ENCODE measurements at regions not wholly inside any gene's neighbourhood (a gene's known extent, or its start where the extent isn't known, plus 50 kb on each side); places are given as distances from the start of the nearest gene placed in this dataset.

DNA sequence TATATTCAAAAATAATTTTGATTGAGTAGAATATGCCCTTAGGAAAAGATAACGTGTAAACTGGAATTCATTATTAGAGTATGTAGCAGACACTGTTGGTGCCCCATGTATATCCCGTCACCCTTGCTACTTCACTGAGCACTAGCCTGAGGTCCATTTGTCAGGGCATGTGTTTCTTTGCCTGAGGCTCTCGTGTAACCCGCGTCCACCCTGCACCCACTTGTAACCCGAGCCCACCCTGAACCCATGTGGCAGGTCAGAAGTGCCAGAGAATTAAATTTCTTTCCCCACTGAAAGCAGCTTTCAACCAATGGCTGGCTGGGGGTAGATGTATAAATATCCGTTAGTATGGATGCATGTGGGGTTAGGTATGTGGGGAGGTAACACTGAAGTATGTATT is 474.2 kb upstream of the ZNF385D start:
- H3K36me3 ChIP-seq (ENCODE audit: control insufficient read depth in 2 of 2, insufficient read depth in 2 of 2, low read length in 2 of 2) = no peaks in the 10 kb centered on the region
- no peak overlapping the region for H3K27ac ChIP-seq (ENCODE audit: low read depth in 2 of 2, low read length in 2 of 2)
- no peak overlapping the region for H3K9ac ChIP-seq (ENCODE audit: low read depth in 1 of 2, low read length in 2 of 2)
- no peaks in the 10 kb centered on the region for H3K27me3 ChIP-seq (ENCODE audit: control insufficient read depth in 2 of 2, insufficient read depth in 2 of 2, low read length in 2 of 2)
- H3K9me3 ChIP-seq (ENCODE audit: control insufficient read depth in 2 of 2, low read length in 2 of 2) = no peaks in the 10 kb centered on the region
- H3K4me3 ChIP-seq (ENCODE audit: low read length in 2 of 2) = no peak overlapping the region
- H3K4me1 ChIP-seq (ENCODE audit: control insufficient read depth in 2 of 2, insufficient read depth in 2 of 2, low read length in 2 of 2) = no peaks in the 10 kb centered on the region

DNA sequence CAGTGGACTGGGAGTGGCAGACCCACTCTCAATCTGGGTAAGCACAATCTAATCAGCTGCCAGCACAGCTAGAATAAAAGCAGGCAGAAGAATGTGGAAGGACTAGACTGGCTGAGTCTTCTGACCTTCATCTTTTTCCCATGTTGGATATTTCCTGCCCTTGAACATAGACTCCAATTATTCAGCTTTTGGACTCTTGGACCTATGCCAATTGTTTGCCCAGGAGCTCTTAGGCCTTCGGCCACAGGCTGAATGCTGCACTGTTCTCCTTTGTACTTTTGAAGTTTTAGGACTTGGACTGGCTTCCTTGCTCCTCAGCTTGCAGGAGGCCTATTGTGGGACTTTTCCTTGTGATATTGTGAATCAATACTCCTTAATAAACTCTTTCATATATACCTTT is 477.7 kb upstream of the ZNF385D start:
- Histone ChIP-seq H3K4me3 (ENCODE audit: low read length in 2 of 2) (no peak overlapping the region), H3K9me3 (ENCODE audit: control insufficient read depth in 2 of 2, low read length in 2 of 2) (no peaks in the 10 kb centered on the region), H3K27me3 (ENCODE audit: control insufficient read depth in 2 of 2, insufficient read depth in 2 of 2, low read length in 2 of 2) (no peaks in the 10 kb centered on the region), H3K4me1 (ENCODE audit: control insufficient read depth in 2 of 2, insufficient read depth in 2 of 2, low read length in 2 of 2) (no peaks in the 10 kb centered on the region), H3K9ac (ENCODE audit: low read depth in 1 of 2, low read length in 2 of 2) (no peak overlapping the region), H3K36me3 (ENCODE audit: control insufficient read depth in 2 of 2, insufficient read depth in 2 of 2, low read length in 2 of 2) (no peaks in the 10 kb centered on the region), H3K27ac (ENCODE audit: low read depth in 2 of 2, low read length in 2 of 2) (no peak overlapping the region)

DNA sequence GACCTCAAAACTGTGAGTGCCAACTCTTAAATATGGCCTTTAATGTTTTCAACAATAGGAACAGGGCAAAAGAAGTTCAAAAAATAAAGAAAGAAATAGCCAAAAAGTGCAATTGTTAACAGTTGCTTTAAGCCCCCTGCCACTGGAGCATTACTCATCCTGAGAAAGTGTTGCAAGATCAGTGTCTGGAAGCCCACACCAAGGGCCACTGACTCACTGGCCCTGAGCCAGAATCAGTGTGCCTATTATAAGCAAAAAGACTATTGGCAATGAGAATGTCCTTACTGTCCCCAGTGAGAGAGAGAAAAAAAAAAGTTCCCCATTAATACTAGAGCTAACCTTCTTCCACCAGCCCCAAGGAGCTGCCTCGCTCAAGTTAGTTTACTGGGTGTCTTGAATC is 480.1 kb upstream of the ZNF385D start:
- H3K4me3 ChIP-seq (ENCODE audit: low read length in 2 of 2) = no peak overlapping the region
- H3K27me3 ChIP-seq (ENCODE audit: control insufficient read depth in 2 of 2, insufficient read depth in 2 of 2, low read length in 2 of 2) = no peaks in the 10 kb centered on the region
- no peak overlapping the region for H3K9ac ChIP-seq (ENCODE audit: low read depth in 1 of 2, low read length in 2 of 2)
- H3K4me1 ChIP-seq (ENCODE audit: control insufficient read depth in 2 of 2, insufficient read depth in 2 of 2, low read length in 2 of 2) = no peaks in the 10 kb centered on the region
- H3K27ac ChIP-seq (ENCODE audit: low read depth in 2 of 2, low read length in 2 of 2) = no peak overlapping the region
- H3K9me3 ChIP-seq (ENCODE audit: control insufficient read depth in 2 of 2, low read length in 2 of 2) = no peaks in the 10 kb centered on the region
- no peaks in the 10 kb centered on the region for H3K36me3 ChIP-seq (ENCODE audit: control insufficient read depth in 2 of 2, insufficient read depth in 2 of 2, low read length in 2 of 2)

DNA sequence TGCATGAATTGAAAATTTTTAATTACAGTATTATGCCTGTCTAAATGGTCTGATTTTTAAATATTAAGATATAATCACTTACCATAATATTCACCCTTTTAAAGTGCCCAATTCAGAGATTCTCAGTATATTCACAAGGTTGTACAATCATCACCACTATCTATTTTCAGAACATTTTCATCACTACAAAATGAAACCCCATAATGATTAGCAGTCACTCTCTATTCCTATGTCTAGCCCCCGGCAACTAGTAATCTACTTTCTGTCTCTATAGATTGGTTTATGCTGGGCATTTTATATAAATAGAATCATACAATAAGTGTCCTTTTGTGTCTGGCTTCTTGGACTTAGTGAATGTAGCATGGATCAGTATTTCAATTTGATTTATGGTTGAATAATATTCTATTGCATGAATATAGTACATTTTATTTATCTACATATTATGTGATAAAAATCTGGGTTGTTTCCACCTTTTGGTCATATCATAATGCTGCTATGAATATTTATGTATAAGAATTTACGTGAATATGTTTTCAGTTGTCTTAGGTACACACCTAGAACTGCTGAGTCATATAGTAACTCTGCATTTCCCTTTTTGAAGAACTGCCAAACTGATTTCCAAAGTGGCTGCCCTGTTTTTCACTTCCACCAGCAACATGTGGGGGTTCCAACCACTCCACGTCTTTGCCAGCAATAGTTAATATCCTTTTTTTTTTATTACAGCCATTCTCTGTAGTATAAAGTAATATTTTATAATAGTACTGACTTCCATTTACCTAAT is 485.7 kb upstream of the ZNF385D start:
- Histone ChIP-seq H3K27ac (ENCODE audit: low read depth in 2 of 2, low read length in 2 of 2) (no peak overlapping the region), H3K36me3 (ENCODE audit: control insufficient read depth in 2 of 2, insufficient read depth in 2 of 2, low read length in 2 of 2) (no peaks in the 10 kb centered on the region), H3K4me1 (ENCODE audit: control insufficient read depth in 2 of 2, insufficient read depth in 2 of 2, low read length in 2 of 2) (no peaks in the 10 kb centered on the region), H3K9ac (ENCODE audit: low read depth in 1 of 2, low read length in 2 of 2) (no peak overlapping the region), H3K9me3 (ENCODE audit: control insufficient read depth in 2 of 2, low read length in 2 of 2) (no peaks in the 10 kb centered on the region), H3K4me3 (ENCODE audit: low read length in 2 of 2) (no peak overlapping the region), H3K27me3 (ENCODE audit: control insufficient read depth in 2 of 2, insufficient read depth in 2 of 2, low read length in 2 of 2) (no peaks in the 10 kb centered on the region)

DNA sequence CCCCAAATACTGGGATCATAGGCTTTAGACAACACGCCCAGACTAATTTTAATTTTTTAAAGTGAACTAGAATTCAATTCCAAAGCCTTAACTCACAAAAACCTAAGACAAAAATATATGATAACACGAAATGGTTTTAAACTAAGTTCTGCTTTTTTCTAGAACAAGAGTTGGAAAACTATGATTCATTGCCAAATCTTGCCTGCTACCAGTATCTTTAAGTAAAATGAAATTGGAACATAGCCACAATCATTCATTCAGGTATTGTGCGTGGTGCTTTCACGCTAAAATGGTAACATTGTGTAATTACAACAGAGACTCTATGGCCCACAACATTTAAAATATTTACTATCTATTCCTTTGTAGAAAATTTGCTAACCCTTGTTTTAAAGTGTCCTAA is 488.0 kb upstream of the ZNF385D start:
- H3K4me1 ChIP-seq (ENCODE audit: control insufficient read depth in 2 of 2, insufficient read depth in 2 of 2, low read length in 2 of 2) = no peaks in the 10 kb centered on the region
- no peak overlapping the region for H3K4me3 ChIP-seq (ENCODE audit: low read length in 2 of 2)
- no peak overlapping the region for H3K9ac ChIP-seq (ENCODE audit: low read depth in 1 of 2, low read length in 2 of 2)
- no peaks in the 10 kb centered on the region for H3K9me3 ChIP-seq (ENCODE audit: control insufficient read depth in 2 of 2, low read length in 2 of 2)
- no peaks in the 10 kb centered on the region for H3K27me3 ChIP-seq (ENCODE audit: control insufficient read depth in 2 of 2, insufficient read depth in 2 of 2, low read length in 2 of 2)
- no peaks in the 10 kb centered on the region for H3K36me3 ChIP-seq (ENCODE audit: control insufficient read depth in 2 of 2, insufficient read depth in 2 of 2, low read length in 2 of 2)
- H3K27ac ChIP-seq (ENCODE audit: low read depth in 2 of 2, low read length in 2 of 2) = no peak overlapping the region

DNA sequence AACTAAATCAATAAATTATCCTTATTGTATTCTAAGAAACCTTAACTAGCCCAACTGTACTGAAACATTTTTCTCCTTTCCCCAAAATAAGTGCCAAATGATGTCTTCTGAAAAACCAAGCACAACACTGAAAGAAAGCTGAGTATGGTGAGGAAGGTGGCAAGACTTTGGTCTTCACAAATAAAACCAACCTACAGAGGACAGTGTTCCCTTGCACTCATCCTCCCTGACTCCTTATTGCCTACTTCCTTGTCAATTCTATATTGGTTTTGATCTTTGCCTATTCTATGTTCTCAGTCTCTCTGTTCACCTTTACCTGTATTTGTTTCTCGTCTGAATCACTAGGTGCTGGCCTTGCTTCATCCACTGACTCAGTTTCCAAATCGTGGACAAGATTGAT is 490.1 kb upstream of the ZNF385D start:
- H3K27me3 ChIP-seq (ENCODE audit: control insufficient read depth in 2 of 2, insufficient read depth in 2 of 2, low read length in 2 of 2) = no peaks in the 10 kb centered on the region
- no peak overlapping the region for H3K9ac ChIP-seq (ENCODE audit: low read depth in 1 of 2, low read length in 2 of 2)
- no peak overlapping the region for H3K4me3 ChIP-seq (ENCODE audit: low read length in 2 of 2)
- no peaks in the 10 kb centered on the region for H3K9me3 ChIP-seq (ENCODE audit: control insufficient read depth in 2 of 2, low read length in 2 of 2)
- no peaks in the 10 kb centered on the region for H3K4me1 ChIP-seq (ENCODE audit: control insufficient read depth in 2 of 2, insufficient read depth in 2 of 2, low read length in 2 of 2)
- H3K27ac ChIP-seq (ENCODE audit: low read depth in 2 of 2, low read length in 2 of 2) = no peak overlapping the region
- H3K36me3 ChIP-seq (ENCODE audit: control insufficient read depth in 2 of 2, insufficient read depth in 2 of 2, low read length in 2 of 2) = no peaks in the 10 kb centered on the region

DNA sequence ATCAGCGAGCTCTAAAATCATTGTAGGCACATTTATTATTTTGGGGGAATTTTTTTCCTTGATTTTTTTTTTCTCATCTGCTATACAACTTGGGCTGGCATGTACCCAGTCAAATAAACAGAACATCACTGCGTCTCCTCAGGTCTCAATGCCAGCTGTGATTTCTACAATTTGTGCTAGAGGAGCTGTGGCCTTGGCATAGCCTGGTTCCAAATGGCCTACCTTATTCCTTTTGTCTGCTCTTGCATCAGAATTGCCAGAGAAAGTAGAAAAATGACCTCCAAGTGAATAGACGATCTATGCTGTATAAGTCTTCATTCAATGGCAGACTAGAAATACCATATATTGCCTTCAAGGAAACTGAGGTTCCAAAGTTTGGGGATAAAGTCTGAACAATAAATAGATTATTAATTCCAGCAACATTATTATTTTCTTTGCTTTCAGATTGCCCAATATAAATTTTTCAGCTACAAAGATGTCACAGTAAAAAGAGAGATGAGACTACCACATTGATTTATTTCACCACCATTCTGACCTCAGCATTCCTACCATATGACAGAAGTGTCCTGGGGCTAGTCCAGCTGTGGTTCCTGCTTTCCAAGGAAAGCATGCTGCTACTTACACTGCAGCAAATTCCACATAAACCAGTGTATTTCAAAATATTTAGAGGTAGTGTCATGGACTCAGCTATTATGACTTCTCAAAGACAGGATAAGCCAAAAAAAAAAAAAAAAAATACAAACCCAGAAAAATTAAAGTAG is 493.9 kb upstream of the ZNF385D start:
- Histone ChIP-seq H3K4me1 (ENCODE audit: control insufficient read depth in 2 of 2, insufficient read depth in 2 of 2, low read length in 2 of 2) (no peaks in the 10 kb centered on the region), H3K36me3 (ENCODE audit: control insufficient read depth in 2 of 2, insufficient read depth in 2 of 2, low read length in 2 of 2) (no peaks in the 10 kb centered on the region), H3K27ac (ENCODE audit: low read depth in 2 of 2, low read length in 2 of 2) (no peak overlapping the region), H3K9me3 (ENCODE audit: control insufficient read depth in 2 of 2, low read length in 2 of 2) (no peaks in the 10 kb centered on the region), H3K4me3 (ENCODE audit: low read length in 2 of 2) (no peak overlapping the region), H3K9ac (ENCODE audit: low read depth in 1 of 2, low read length in 2 of 2) (no peak overlapping the region), H3K27me3 (ENCODE audit: control insufficient read depth in 2 of 2, insufficient read depth in 2 of 2, low read length in 2 of 2) (no peaks in the 10 kb centered on the region)

DNA sequence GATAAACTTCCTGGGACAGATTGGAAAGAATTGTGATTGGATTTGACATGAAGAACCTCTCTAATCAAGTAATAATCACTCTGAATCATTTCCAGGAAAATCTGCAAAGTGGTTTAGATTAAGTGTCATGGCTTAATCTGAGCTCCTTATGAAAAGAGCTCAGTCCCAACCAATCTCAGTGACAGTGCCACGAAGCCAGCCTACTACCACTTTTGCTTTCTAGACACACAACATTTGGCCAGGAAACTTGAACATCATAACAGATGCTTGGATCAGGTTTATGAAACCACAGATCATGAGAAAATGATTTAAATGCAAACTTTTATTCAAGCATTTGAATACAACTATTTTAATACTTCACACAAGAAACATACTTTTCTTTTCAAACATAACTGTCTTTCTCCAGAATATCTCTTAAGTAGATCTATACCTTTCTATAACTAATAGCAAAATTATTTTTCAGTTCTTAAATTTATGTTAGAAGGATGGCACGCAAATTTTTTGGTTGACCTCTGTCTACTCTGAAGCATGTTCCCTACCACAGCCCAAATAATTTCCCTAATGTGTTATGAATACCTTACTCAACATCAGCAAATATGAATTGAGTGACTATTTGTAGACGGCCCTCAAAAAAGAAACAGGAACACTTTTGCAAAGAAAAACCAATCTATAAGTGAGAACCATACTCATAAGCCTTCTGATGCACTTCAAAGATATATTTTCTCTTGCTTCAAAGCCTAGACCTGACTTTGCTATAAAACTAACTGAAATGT is 495.0 kb upstream of the ZNF385D start:
- Histone ChIP-seq H3K27me3 (ENCODE audit: control insufficient read depth in 2 of 2, insufficient read depth in 2 of 2, low read length in 2 of 2) (no peaks in the 10 kb centered on the region), H3K9me3 (ENCODE audit: control insufficient read depth in 2 of 2, low read length in 2 of 2) (no peaks in the 10 kb centered on the region), H3K36me3 (ENCODE audit: control insufficient read depth in 2 of 2, insufficient read depth in 2 of 2, low read length in 2 of 2) (no peaks in the 10 kb centered on the region), H3K27ac (ENCODE audit: low read depth in 2 of 2, low read length in 2 of 2) (no peak overlapping the region), H3K4me1 (ENCODE audit: control insufficient read depth in 2 of 2, insufficient read depth in 2 of 2, low read length in 2 of 2) (no peaks in the 10 kb centered on the region), H3K9ac (ENCODE audit: low read depth in 1 of 2, low read length in 2 of 2) (no peak overlapping the region), H3K4me3 (ENCODE audit: low read length in 2 of 2) (no peak overlapping the region)

DNA sequence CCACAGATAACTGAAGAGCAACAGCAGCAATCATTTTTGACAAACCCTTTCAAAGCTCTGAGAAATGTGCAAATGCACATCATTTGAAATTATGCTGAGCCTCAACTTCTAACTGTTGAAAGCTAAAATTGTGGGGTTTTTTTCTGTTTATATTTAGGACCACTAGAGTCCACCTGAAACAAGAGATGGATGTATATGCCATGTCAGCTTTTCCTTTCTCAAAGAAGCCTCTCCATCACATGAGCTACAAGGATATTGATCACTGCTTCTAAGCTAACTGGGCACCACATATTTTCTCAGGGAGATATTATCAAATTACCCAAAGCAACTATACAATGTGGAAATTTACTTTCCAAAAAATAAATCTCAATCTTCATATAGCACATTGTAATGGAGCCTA is 498.6 kb upstream of the ZNF385D start:
- Histone ChIP-seq H3K27me3 (ENCODE audit: control insufficient read depth in 2 of 2, insufficient read depth in 2 of 2, low read length in 2 of 2) (no peaks in the 10 kb centered on the region), H3K27ac (ENCODE audit: low read depth in 2 of 2, low read length in 2 of 2) (no peak overlapping the region), H3K9me3 (ENCODE audit: control insufficient read depth in 2 of 2, low read length in 2 of 2) (no peaks in the 10 kb centered on the region), H3K9ac (ENCODE audit: low read depth in 1 of 2, low read length in 2 of 2) (no peak overlapping the region), H3K4me3 (ENCODE audit: low read length in 2 of 2) (no peak overlapping the region), H3K36me3 (ENCODE audit: control insufficient read depth in 2 of 2, insufficient read depth in 2 of 2, low read length in 2 of 2) (no peaks in the 10 kb centered on the region), H3K4me1 (ENCODE audit: control insufficient read depth in 2 of 2, insufficient read depth in 2 of 2, low read length in 2 of 2) (no peaks in the 10 kb centered on the region)

DNA sequence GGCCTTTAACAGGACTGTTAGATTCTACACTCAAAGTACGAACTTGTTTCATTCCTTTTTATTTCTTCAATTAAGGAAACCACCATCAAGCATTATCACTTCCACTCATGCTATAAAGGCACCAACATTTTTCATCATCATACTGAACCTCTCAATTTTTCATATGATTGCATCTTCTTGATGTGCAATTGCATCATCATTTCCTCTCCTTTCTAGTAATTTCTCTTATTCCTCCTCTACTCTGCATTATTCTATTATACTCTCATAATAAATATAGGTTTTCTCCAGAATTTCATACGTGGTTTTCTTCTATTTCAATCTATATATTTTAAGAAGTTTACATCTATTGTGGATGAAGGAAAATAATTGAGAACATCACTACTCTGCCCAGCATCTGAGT is 506.2 kb upstream of the ZNF385D start:
- Histone ChIP-seq H3K9me3 (ENCODE audit: control insufficient read depth in 2 of 2, low read length in 2 of 2) (no peaks in the 10 kb centered on the region), H3K4me1 (ENCODE audit: control insufficient read depth in 2 of 2, insufficient read depth in 2 of 2, low read length in 2 of 2) (no peaks in the 10 kb centered on the region), H3K27me3 (ENCODE audit: control insufficient read depth in 2 of 2, insufficient read depth in 2 of 2, low read length in 2 of 2) (no peaks in the 10 kb centered on the region), H3K27ac (ENCODE audit: low read depth in 2 of 2, low read length in 2 of 2) (no peak overlapping the region), H3K9ac (ENCODE audit: low read depth in 1 of 2, low read length in 2 of 2) (no peak overlapping the region), H3K4me3 (ENCODE audit: low read length in 2 of 2) (no peak overlapping the region), H3K36me3 (ENCODE audit: control insufficient read depth in 2 of 2, insufficient read depth in 2 of 2, low read length in 2 of 2) (no peaks in the 10 kb centered on the region)

All from mucosa of rectum (tissue), 2 donors.